IgD-negative memory B cell (primary cell): ENCODE measurements at regions not wholly inside any gene's neighbourhood (a gene's known extent, or its start where the extent isn't known, plus 50 kb on each side); places are given as distances from the start of the nearest gene placed in this dataset.
A peak's percentile ranks its signal among the peaks of the same experiment; 100 is the strongest.

Experiments
- H3K27ac Mint-ChIP-seq, 3 donors: one replicate each; pipeline ENCODE4 v1.8.0; 2020 to 2022; ENCODE audit warnings: mild to moderate bottlenecking in 3 of 3, mixed read lengths in 3 of 3, moderate library complexity in 1 of 3
- H3K27me3 Mint-ChIP-seq: one replicate; pipeline ENCODE4 v1.8.0; 2021; ENCODE audit warnings: mixed read lengths
- H3K36me3 Mint-ChIP-seq: one replicate; pipeline ENCODE4 v1.8.0; 2020; ENCODE audit warnings: mild to moderate bottlenecking, mixed read lengths
- H3K4me1 Mint-ChIP-seq, 3 donors: one replicate each; pipeline ENCODE4 v1.8.0; 2020 to 2022; ENCODE audit warnings: mixed read lengths in 3 of 3, mild to moderate bottlenecking in 1 of 3
- H3K4me3 Mint-ChIP-seq, 4 donors: one replicate each; pipeline ENCODE4 v1.8.0; 2020 to 2022; ENCODE audit warnings: mild to moderate bottlenecking in 4 of 4, mixed read lengths in 4 of 4, moderate library complexity in 3 of 4
- H3K9me3 Mint-ChIP-seq, 3 donors: one replicate each; pipeline ENCODE4 v1.8.0; 2020 to 2021; ENCODE audit warnings: mixed read lengths in 3 of 3, mild to moderate bottlenecking in 1 of 3

DNA sequence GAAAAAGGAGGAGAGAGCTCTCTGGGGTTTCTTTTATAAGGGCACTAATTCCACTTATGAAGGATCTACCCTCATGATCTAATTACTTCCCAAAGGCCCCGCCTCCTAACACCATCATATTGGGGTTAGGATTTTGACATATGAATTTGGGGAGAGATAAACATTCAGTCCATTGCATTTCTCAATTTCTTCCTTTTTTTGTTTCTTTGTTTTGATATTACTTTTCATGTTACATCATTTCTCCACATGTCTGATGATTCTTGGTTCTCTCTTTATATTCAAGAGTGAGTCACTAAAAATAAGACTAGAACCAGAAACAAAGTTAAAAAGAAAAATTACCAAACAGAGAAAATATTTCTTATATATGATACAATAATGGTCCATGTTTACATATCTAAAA lies 63.2 kb upstream of the DUSP10 start:
- Mint-ChIP-seq H3K27ac (peak overlapping the region in 1 of 3 donors; percentile 79), H3K4me3 (peak overlapping the region in 1 of 4 donors; percentile 23), H3K36me3 (no peaks in the 10 kb centered on the region), H3K9me3 (peaks cover 0 to 4% (median 0%) of the 10 kb centered on the region in 3 donors), H3K4me1 (peaks cover 30 to 48% (median 32%) of the 10 kb centered on the region in 3 donors), H3K27me3 (no peaks in the 10 kb centered on the region)

DNA sequence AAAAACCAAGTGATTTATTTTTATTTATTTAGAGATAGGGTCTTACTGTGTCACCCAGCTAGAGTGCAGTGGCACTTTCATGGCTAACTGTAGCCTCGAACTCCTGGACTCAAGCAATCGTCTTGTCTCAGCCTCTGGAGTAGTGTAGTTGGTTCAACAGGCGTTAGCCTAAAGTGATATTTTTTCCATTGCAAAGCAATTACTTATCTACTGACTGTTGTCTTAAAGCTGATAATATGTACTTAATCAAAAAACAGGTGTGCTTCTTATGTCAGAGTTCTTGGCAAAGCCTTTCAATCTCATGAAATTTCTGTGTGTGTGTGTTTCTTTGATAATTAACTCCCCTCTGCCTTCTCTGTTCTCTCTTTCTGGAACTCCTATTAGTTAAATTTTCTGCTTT lies 62.4 kb upstream of the DUSP10 start:
- Mint-ChIP-seq H3K27ac (no peak overlapping the region), H3K27me3 (no peaks in the 10 kb centered on the region), H3K9me3 (peaks cover 0 to 4% (median 0%) of the 10 kb centered on the region in 3 donors), H3K4me1 (peaks cover 23 to 39% (median 30%) of the 10 kb centered on the region in 3 donors), H3K36me3 (no peaks in the 10 kb centered on the region), H3K4me3 (peak overlapping the region in 1 of 4 donors; percentile 31)

DNA sequence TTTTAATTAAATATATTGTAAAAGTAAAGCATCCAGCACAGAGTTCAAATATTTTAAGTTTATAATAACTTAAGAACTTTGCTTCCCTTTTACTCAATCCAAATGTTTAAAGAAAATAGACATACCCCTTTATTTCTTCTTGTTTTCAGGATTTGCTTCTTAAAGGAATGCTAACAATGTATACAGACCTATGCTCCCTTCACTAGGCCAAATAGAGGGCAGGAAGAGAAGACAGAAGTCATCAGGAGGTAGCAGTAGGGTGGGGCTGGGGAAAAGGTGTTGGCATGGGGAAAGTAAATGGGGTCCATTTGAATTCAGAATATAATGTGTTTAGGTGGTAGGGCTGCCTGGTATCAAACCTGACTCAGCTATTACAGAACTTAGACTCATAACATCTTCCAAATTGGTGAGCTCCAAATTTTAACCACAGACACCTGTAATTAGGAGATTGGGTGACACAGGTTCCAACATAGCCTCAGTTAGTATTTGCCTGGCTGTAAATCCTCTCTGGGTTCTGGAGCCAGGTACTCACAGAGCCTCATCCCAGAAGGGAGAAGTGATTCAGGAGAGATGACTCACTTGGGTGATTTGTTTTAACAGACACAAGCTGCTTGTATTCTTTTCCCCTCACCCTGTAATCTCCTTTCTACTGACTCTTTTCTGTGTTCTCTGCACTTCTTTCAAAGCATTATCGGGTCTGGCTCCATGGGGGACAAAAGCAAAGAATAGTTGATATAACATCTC lies 60.1 kb upstream of the DUSP10 start:
- Mint-ChIP-seq H3K4me1 (peaks cover 11 to 20% (median 16%) of the 10 kb centered on the region in 3 donors), H3K27ac (no peak overlapping the region)

DNA sequence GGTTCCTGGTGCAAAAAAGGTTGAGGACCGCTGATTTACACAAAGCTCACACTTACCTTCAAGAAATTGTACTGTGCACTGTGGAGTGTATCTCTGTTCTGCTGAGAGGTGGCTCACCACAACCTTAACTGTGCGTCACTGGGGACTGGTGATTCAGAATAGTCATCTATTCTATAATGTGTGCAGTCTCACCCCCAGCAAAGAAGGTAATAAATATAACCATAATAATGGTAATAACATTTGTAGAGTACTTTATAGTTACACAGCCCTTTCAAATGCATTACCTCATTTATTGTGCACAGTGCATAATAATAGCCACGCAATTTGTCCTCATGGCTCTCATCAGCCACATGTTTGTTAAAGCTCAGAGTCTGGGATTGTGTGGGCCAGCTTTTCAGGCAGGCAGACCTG lies 59.4 kb upstream of the DUSP10 start:
- no peak overlapping the region for H3K4me3 Mint-ChIP-seq
- no peaks in the 10 kb centered on the region for H3K27me3 Mint-ChIP-seq
- no peak overlapping the region for H3K27ac Mint-ChIP-seq
- peaks cover 1% of the 10 kb centered on the region for H3K36me3 Mint-ChIP-seq
- H3K9me3 Mint-ChIP-seq = peaks cover 0 to 4% (median 0%) of the 10 kb centered on the region in 3 donors
- peaks cover 5 to 13% (median 9%) of the 10 kb centered on the region in 3 donors for H3K4me1 Mint-ChIP-seq

More for the DNA sequence above, 60.1 kb upstream of the DUSP10 start:
- Mint-ChIP-seq H3K36me3 (peaks cover 1% of the 10 kb centered on the region), H3K4me3 (no peak overlapping the region), H3K9me3 (peaks cover 0 to 4% (median 0%) of the 10 kb centered on the region in 3 donors), H3K27me3 (no peaks in the 10 kb centered on the region)

DNA sequence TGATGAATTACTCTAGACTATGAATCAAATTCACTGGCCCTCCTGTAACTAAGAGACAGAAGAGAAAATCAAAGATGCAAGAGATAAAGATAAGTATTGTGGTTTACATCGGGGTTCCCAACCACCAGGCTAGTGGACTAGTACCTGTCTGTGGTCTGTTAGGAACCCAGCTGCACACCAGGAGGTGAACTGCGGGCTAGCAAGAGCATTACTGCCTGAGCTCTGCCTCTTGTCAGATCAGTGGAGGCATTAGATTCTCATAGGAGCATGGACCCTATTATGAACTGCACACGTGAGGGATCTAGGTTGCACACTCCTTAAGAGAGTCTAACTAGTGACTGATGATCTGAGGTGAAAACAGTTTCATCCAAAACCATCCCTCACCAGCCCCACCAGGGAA lies 58.9 kb upstream of the DUSP10 start:
- peaks cover 4 to 12% (median 8%) of the 10 kb centered on the region in 3 donors for H3K4me1 Mint-ChIP-seq
- H3K27ac Mint-ChIP-seq = no peak overlapping the region
- H3K36me3 Mint-ChIP-seq = peaks cover 1% of the 10 kb centered on the region
- H3K4me3 Mint-ChIP-seq = no peak overlapping the region
- H3K9me3 Mint-ChIP-seq = peaks cover 0 to 4% (median 0%) of the 10 kb centered on the region in 3 donors
- H3K27me3 Mint-ChIP-seq = no peaks in the 10 kb centered on the region

DNA sequence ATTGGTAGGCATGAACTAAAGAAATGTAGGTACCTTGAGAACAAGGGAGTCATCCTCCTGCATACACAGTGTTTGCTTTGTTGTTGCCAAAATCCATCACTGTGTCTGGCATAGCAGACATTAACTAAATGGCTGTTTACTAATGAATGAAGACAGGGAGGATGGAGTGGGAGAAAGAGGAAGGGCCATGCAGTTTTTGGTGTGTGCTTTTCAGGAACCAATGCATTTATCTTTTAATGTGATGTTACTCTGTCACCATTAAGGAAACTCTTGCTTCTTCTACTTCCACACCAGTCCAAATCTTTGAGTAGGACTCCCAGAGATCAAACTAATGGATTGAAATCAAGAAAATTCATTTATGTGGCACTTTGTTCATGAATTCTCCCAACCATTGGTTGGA lies 55.6 kb upstream of the DUSP10 start:
- H3K9me3 Mint-ChIP-seq = peaks cover 0 to 7% (median 0%) of the 10 kb centered on the region in 3 donors
- peaks cover 25 to 33% (median 27%) of the 10 kb centered on the region in 3 donors for H3K4me1 Mint-ChIP-seq

DNA sequence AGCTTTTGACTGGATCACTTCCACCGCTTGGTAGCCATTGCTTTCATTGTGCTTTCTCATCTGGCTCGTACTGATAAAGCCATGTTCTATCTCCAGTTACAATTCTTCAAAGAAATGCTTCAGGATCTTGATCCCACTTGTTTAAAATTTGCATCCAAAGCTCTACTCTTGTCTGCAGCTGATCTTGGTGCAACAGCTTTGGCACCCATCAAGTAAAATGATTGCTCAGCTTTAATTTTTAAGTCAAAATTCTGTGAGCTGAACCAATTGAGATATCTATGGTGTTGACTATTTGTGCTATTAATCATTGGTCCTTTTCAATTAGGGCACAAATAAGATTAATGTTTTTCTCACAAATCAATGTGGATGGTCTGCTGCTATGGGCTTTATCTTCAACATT lies 54.8 kb upstream of the DUSP10 start:
- Mint-ChIP-seq H3K9me3 (peaks cover 0 to 7% (median 2%) of the 10 kb centered on the region in 3 donors), H3K36me3 (peaks cover 3% of the 10 kb centered on the region), H3K27ac (peak overlapping the region in 1 of 3 donors; percentile 18), H3K4me1 (peaks cover 29 to 31% (median 31%) of the 10 kb centered on the region in 3 donors), H3K27me3 (no peaks in the 10 kb centered on the region), H3K4me3 (no peak overlapping the region)

More for the DNA sequence above, 55.6 kb upstream of the DUSP10 start:
- no peak overlapping the region for H3K27ac Mint-ChIP-seq
- no peaks in the 10 kb centered on the region for H3K27me3 Mint-ChIP-seq
- H3K4me3 Mint-ChIP-seq = no peak overlapping the region
- H3K36me3 Mint-ChIP-seq = peaks cover 3% of the 10 kb centered on the region

DNA sequence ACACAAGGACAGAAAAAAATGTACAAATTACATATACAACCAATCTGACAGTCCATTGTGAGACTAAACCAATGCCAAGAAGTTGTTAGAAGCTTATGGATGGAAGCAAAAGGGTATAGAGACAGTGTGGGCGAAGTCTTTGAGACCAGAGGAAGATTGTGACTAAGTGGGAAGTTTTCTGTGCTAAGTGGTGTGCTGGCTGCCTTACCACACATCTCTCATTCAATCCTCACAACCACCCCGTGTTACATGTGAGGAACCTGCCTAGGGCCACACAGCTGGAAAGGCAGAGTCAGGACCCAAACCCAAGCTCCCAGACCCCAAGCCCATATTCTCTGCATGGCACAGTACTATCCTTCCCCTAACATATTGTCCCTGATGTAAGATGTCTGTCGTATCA lies 53.5 kb upstream of the DUSP10 start:
- Mint-ChIP-seq H3K4me3 (no peak overlapping the region), H3K9me3 (peaks cover 0 to 5% (median 2%) of the 10 kb centered on the region in 3 donors), H3K27me3 (no peaks in the 10 kb centered on the region), H3K4me1 (peaks cover 29 to 31% (median 30%) of the 10 kb centered on the region in 3 donors), H3K36me3 (peaks cover 3% of the 10 kb centered on the region), H3K27ac (peak overlapping the region in 1 of 3 donors; percentile 99)

DNA sequence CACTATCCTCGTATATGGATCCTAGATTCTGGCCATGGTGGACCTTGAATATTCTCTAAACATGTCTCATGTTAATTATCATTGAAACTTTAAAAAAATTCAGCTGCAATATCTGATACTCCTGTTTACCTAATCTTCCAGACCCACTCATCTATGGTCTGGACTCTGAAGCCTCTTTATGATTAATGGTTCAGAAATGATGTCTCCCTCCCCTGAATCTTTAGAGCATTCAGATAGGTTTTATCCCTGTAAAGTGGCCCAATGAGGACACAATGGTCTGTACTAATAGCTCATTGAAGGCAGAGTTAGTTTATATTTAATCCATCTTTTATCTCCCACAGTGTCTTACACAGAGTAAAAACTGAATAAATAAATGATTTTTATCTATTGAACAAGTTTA lies 53.0 kb upstream of the DUSP10 start:
- Mint-ChIP-seq H3K9me3 (peaks cover 0 to 3% (median 2%) of the 10 kb centered on the region in 3 donors), H3K4me1 (peaks cover 29 to 31% (median 30%) of the 10 kb centered on the region in 3 donors), H3K36me3 (peaks cover 3% of the 10 kb centered on the region), H3K27ac (peak overlapping the region in 2 of 3 donors; percentile 93 to 99), H3K4me3 (no peak overlapping the region), H3K27me3 (no peaks in the 10 kb centered on the region)

DNA sequence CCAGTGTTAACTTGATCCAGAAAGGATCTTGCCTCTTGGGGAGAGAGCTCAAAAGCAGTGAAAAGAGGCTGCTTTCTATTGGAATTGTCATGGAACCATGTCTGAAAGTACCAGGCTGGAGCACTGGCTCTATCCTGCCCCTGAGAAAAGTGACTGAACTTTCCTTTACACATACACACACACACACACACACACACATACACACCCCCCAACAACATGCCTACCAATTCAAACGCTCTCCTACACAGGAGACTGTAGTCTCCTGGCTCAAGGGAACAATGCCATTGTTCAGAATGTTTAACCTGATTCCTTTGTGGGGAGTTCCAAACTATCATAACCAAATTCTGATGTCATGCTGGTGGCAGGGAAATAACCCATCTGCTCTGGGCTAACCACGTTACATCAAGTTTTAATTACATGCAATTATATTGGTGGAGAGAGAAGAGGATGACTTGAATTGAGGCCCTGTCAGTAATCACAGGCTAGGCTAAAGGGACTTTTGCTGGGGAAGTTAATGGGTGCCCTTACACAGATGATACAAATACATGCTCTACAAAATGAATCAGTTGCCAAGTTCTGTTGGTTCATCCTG lies 52.3 kb upstream of the DUSP10 start:
- peaks cover 29 to 30% (median 29%) of the 10 kb centered on the region in 3 donors for H3K4me1 Mint-ChIP-seq
- H3K9me3 Mint-ChIP-seq = peaks cover 0 to 3% (median 2%) of the 10 kb centered on the region in 3 donors
- peak overlapping the region; percentile 32 to 87 (median 56) for H3K4me3 Mint-ChIP-seq
- H3K36me3 Mint-ChIP-seq = peaks cover 2% of the 10 kb centered on the region
- H3K27ac Mint-ChIP-seq = peak overlapping the region; percentile 93 to 99 (median 96)
- no peaks in the 10 kb centered on the region for H3K27me3 Mint-ChIP-seq

DNA sequence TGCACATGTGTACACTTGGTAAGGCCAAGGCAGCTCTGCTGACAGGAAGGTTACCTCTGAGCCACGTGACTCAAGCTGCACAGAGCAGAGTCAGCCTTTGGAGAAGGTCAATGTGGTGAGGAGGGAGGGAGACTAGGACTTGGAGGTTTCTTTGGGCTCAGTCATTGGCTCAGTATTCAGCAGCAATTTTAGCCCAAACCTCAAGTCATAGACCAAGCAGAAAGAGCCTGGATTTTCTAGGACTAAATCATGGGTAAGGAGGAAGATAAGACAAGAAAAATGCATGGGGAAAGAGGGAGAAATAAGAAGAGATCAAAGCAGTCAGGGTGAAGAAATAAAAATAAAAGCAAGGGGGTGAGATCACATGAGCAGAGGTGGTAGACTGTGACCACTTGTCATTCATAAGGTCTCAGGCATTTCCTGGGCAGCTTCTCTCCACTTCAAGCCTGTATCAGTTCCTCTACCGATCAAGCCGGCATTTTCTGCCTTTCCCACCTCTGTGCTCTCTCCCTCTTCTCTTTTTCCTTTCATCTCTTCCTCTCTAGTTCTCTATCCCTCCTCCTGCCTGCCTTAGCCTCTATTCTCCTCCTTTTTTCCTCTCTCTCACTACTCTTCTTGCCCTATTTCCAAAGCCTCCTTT lies 51.7 kb upstream of the DUSP10 start:
- Mint-ChIP-seq H3K4me1 (peaks cover 29% of the 10 kb centered on the region in 3 donors), H3K36me3 (peaks cover 2% of the 10 kb centered on the region), H3K27ac (peak overlapping the region; percentile 93 to 99 (median 96)), H3K4me3 (peak overlapping the region; percentile 33 to 87 (median 57)), H3K9me3 (peaks cover 0 to 3% (median 2%) of the 10 kb centered on the region in 3 donors), H3K27me3 (no peaks in the 10 kb centered on the region)

DNA sequence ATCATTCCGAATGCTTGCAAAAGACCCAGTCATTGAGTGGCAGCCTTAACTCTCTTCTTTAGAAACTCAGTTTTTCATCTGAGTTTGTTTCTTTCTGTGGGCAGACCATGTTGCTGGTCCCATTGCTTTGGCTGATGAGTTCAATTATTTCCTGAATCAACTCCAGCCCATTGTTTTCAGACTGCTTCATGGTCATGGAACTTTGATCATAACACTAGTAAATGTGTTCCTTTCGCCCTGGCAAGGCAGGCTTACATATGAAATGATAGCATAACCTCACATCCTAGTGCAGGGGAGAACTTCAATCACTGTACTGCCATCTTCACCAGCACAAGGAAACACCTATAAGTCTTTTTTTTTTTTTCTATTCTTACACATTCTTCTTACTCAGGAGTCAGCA lies 50.0 kb upstream of the DUSP10 start:
- H3K27me3 Mint-ChIP-seq = no peaks in the 10 kb centered on the region
- no peak overlapping the region for H3K4me3 Mint-ChIP-seq
- H3K36me3 Mint-ChIP-seq = peaks cover 2% of the 10 kb centered on the region
- peaks cover 0 to 3% (median 2%) of the 10 kb centered on the region in 3 donors for H3K9me3 Mint-ChIP-seq
- H3K4me1 Mint-ChIP-seq = peaks cover 29% of the 10 kb centered on the region in 3 donors
- peak overlapping the region in 2 of 3 donors; percentile 93 to 99 for H3K27ac Mint-ChIP-seq
